AG09309 (cell line): ENCODE measurements at regions not wholly inside any gene's neighbourhood (a gene's known extent, or its start where the extent isn't known, plus 50 kb on each side); places are given as distances from the start of the nearest gene placed in this dataset.

ENCODE experiments used
- DNase-seq: peaks from one replicate; pipeline ENCODE4 v3.0.0-alpha.2; 2010; ENCODE audit warnings: low read depth
- H3K4me3 ChIP-seq: 2 replicates; pipeline ENCODE4 v1.5.1; 2011; ENCODE audit warnings: mild to moderate bottlenecking, low read depth, low read length, moderate library complexity; ENCODE audit not compliant: control insufficient read depth
- CTCF ChIP-seq: IDR thresholded peaks from 2 replicates; pipeline ENCODE4 v1.5.1; 2011; ENCODE audit warnings: mild to moderate bottlenecking, low read depth, low read length, inconsistent platforms; ENCODE audit not compliant: insufficient read depth, control insufficient read depth; ENCODE audit errors: missing control alignments

DNA sequence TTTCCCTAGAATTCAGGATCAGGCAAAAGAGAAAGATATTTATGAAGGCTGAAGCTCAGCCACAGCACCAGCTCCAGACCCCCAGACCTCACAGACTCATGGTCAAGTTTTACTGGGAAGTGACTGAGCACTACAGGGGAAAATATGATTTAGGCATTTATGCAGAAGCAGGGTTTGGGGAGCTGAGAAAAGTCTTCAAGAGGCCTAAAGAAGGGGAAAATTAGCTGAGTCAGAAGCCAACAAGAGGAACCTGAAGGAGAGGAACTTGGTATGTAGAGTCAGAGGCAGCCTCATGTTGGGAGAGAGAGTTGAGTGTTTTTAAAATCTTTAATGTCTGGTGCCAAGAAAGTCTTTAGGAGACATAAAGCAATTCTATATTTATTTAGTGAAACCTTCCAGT lies 63.0 kb downstream of the FOS start:
- TF ChIP-seq CTCF: no peak
- no peak overlapping the region for H3K4me3 ChIP-seq
- no peak for DNase-seq

GRCh38 chr14:75342762-75343599 lies 64.4 kb downstream of the FOS start:
- TF ChIP-seq CTCF: no peak
- H3K4me3 ChIP-seq: no peak overlapping the region
- no peak for DNase-seq

- TF ChIP-seq CTCF: no peak
- no peak overlapping the region for H3K4me3 ChIP-seq
- DNase-seq: peak; percentile 44
Measured at GRCh38 chr14:75343911-75344310, 65.3 kb downstream of the FOS start.

DNA sequence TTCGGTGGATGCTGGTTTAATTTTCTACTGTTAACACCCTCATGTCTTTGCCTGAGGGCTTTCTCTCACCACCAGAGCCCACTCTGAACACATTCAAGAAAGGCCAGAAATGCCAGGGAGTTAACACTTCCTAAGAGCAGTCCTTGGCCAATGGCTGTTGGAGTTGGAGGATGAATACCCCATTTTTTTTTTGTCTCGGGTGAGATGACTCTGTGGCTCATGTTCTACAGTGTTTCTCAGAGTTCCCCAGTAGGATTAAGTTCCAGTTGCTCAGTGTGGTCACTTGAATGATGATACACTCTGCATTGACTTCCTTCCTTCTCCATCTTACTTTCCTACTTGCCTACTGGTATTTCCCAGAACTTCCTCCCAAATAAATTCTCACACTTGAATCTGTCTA lies 65.8 kb downstream of the FOS start:
- no peak for TF ChIP-seq CTCF
- DNase-seq: no peak
- no peak overlapping the region for H3K4me3 ChIP-seq

DNA sequence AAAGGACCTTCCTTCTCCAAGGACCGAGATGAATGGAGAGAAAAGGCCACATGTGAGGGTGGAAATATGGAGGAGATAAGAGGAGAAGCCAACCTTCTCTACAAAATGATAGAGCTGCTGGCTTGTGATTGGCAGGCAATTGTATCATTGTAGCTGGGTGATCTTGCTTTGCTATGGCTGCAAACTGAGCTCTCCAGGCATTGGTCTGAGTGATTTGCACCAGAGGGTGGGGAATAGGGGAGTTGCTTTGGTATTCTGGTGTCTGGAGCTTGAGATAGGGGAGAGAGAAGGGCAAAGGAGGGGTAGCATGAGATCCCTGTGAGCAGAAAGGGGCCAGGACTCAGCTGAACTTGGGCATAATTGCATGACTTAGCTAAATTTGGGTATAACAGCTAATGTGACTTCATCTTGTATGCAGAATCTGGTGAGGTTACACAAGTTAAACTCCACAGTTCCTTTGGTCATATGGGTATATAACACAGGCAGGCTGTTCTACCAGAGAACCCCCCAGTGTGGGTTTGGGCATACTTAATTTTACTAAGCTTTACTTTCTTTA lies 72.0 kb downstream of the FOS start:
- no peak for TF ChIP-seq CTCF
- H3K4me3 ChIP-seq: no peak overlapping the region
- no peak for DNase-seq

- H3K4me3 ChIP-seq: no peak overlapping the region
- DNase-seq: no peak
- TF ChIP-seq CTCF: no peak
Measured at GRCh38 chr14:75359098-75359497, 68.7 kb upstream of the JDP2 start.
